ENCODE measurements at regions not wholly inside any gene's neighbourhood (a gene's known extent, or its start where the extent isn't known, plus 50 kb on each side); places are given as distances from the start of the nearest gene placed in this dataset.
"Not testable (repeated sequence)": the region's sequence is repeated elsewhere in the genome, so short reads cannot be mapped to it uniquely, and the experiment has no call there.

DNA sequence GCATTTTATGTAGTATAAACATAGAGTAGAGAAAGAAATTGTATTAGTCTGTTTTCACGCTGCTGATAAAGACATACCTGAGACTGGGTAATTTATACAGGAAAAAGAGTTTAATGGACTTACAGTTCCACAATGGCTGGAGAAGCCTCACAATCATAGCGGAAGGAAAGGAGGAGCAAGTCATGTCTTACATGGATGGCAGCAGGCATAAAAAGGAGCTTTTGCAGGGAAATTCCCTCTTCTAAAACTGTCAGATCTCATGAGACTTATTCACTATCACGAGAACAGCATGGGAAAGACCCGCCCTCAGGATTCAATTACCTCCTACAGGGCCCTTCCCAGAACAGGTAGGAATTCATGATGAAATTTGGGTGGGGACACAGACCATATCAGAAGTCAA is 98.1 kb downstream of the ARRDC3 start:
- not testable (repeated sequence) for DNase-seq (ENCODE audit: low read depth, low spot score)

DNA sequence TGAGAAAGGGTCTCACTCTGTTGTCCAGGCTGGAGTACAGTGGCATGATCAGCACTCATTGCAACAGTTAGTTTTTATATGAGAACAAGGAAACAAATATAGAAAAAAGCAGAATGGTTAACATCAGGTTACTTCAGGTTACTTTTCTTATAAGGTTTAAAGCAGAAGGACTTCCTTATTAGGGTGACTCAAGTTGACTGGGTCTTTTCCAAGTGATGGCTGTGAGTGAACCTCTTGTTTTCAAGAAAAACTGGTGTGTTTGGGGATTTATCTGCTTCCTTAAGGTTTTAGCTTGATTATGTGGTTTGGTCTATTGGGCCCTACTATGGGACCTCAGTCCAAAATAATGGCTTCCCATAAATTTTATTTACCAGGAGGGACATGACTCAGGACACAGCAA is 99.2 kb downstream of the ARRDC3 start:
- no peak for DNase-seq (ENCODE audit: low read depth, low spot score)

DNA sequence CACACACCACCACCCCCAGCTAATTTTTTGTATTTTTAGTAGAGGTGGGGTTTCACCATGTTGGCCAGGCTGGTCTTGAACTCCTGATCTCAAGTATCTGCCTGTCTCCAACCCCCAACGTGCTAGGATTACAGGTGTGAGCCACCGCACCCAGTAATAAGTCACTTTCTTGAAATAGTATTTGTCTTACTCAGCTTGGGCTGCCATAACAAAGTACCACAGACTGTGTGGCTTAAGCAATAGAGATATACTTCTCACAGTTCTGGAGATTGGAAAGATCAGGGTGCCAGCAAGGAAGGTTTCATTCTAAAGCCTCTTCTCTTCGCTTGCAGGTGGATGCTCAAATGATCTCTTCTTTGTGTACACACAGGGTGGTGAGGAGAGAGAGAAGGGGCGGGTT is 99.8 kb downstream of the ARRDC3 start:
- no peak for DNase-seq (ENCODE audit: low read depth, low spot score)

DNA sequence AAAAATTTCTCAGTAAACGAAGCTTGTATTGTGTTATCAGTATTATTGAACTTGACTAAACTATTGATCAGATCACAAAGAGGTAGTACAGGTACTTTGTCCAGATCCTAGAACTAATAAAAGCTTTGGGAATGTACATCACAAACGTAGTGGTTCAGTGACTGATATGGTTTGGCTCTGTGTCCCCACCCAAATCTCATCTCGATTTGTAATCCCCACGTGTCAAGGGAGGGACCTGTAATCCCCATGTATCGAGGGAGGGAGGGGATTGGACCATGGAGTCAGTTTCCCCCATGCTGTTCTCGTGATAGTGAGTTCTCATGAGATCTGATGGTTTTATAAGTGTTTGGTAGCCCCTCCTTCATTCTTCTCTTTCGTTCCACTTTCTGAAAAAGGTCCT is 100.9 kb downstream of the ARRDC3 start:
- DNase-seq (ENCODE audit: low read depth, low spot score) = no peak

DNA sequence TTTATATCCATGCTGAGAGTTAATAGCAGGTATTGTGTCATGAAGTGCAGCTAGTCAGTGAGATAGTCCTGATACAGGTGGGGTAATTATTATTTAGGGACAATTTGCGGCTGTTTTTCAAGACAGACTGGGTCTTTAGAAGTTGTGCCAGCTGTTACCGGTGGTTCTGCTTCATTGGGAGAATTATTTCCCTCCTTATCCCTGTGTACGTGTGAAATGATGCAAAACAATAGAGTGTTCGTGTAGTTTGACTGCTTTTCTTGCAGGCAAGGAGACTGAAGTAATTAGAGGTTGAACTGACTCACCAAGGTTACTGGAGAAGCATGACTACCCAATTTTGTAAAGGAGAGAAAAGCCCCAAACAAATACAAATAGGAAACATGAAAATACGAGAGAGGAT is 101.7 kb downstream of the ARRDC3 start:
- peak; percentile 63 for DNase-seq (ENCODE audit: low read depth, low spot score)

DNA sequence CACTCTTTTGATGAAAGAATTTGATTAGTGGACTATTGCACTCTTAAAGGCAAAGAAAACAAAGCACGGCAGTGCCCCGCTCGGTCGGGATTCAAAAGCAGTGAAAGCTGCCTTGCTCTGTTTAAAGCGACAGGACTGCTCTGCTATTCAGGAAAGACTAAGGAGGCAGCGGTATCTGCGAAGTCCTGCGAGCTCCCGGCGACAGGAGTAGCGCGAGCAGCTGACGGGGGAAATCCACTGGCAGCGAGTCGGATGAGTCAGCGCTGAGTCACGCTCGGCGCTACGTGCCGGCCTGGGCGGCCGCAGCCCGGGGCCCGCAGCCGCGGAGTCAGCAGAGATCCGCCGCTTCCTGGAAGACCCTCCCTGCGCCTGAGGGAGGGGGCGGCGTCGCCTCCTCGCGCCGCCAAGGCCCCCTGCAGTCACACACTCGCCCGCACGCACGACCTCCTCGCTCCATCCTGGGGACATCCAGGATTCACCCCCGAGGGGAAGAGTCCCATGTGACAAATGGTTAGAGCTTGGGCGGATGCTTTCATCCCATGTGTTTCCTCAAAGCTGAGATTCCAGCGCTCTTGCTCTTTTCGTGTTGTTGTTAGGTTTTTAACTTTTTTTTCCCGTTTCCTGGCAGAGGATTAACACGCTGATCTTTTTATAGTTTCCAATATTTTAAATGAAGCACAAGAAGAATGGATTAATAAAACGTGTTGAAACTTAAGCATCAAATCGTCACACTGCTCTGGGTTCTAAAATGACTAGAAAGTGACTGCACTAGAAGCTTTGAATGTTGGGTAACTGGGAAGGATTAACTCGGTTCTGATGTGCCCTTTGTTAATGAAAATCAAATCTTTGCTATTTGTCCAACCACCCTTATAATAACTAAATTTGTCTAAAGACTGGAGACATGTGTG is 102.5 kb downstream of the ARRDC3 start:
- DNase-seq (ENCODE audit: low read depth, low spot score) = peak; percentile 96

DNA sequence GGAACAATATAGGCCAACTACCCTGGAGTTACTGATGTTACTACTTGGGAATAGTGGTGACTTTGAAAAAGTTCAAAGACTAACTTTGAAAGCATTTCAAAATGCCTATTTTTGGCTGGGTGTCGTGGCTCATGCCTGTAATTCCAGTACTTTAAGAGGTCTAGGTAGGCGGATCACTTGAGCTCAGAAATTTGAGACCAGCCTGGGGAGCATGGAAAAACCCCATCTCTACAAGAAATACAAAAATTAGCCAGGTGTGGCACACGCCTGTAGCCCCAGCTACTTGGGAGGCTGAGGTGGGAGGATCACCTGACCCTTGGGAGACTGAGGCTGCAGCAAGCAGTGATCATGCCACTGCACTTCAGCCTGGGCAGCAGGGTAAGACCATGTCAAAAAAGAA is 105.3 kb downstream of the ARRDC3 start:
- DNase-seq (ENCODE audit: low read depth, low spot score) = no peak

DNA sequence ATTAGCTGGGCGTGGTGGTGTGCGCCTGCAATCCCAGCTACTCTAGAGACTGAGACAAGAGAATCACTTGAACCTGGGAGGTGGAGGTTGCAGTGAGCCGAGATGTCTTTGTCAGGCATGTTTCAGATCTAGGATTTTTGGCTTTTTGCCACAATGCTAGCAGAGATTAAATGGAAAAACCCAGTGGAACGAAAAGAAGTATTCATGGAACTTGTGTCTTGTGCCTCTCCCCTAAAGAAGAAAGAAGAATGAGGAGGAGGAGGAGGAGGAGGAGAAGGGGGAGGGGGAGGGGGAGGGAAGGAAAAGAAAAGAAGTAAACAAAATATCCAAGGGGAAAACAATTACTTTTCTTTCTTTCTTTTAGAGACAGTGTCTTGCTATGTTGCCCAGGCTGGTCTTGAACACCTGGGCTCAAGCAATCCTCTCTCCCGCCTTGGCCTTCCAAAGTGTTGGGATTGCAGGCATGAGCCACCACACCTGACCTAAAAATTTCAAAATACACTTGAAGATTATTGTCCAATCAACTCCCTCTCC is 106.0 kb downstream of the ARRDC3 start:
- DNase-seq (ENCODE audit: low read depth, low spot score) = no peak

DNA sequence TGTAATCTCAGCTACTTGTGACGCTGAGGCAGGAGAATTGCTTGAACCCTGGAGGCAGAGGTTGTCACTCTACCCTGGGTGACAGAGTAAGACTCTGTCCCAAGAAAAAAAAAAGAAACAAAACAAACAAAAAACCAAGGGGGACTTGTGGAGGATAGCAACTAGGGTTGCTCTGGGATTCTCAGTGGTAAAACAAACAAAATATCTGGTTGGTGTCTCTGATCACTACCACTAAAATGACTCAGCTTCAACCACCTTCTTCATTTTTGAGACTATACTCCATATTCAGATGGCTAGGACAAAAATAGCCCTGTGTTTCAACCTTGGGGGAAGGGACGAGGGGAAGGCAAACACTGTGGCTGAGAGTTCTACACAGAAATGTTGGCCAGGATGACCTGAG is 110.3 kb downstream of the ARRDC3 start:
- DNase-seq (ENCODE audit: low read depth, low spot score) = no peak

DNA sequence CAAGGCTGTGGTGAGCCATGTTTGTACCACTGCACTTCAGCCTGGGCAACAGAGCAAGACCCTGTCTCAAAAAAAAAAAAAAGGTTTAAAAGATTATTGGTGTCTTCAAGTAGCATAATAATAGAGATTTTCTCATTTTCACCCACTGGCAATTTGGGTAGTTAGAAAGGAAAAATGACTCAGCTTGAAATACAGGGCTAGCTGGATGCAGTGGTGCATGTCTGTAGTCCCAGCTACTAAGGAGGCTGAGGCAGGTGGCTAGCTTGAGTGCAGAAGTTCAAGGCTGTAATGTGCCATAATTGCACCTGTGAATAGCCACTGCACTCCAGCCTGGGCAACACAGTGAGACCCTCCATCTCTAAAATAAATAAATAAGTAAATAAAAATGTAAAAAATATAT is 111.1 kb downstream of the ARRDC3 start:
- no peak for DNase-seq (ENCODE audit: low read depth, low spot score)

DNA sequence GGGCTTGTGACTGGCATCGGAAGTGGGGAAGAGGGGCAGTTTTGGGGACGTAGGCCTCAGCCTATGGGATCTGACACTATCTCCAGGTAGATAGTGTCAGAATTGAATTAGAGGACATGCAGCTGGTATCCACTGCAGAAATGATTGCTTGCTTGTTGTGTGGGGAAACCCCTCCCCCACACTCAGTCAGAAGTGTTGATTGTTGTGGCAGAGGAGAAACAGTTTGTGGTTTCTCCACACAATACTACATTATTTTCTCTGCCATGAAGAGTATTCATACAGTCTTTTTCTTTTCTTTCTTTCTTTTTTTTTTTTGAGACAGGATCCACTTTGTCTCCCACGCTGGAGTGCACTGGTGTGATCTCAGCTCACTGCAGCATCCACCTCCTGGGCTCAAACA is 113.9 kb downstream of the ARRDC3 start:
- DNase-seq (ENCODE audit: low read depth, low spot score) = no peak

DNA sequence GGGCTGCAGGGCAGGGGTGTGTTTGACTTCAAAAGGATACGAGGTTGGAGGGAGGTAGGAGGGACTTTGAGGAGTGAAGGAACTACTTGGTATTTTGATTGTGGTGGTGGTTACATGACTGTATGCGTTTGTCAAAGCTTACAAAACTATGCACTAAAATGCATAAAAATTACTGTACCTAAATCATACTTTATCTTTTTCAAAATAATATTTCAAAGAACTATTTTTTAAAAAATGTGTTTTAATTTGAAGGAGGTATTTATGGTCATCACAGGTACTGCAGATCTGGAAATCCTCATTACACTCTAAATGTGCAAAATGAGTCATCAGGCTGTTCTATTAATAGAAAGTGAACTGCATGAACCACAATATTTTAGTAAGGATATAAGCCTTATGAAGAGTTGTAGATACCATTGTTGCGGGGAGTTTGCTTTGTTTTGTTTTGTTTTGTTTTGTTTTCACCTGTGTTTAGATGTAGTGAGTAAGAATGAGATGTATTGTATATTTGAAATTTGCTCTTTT is 116.9 kb downstream of the ARRDC3 start:
- DNase-seq (ENCODE audit: low read depth, low spot score) = no peak

DNA sequence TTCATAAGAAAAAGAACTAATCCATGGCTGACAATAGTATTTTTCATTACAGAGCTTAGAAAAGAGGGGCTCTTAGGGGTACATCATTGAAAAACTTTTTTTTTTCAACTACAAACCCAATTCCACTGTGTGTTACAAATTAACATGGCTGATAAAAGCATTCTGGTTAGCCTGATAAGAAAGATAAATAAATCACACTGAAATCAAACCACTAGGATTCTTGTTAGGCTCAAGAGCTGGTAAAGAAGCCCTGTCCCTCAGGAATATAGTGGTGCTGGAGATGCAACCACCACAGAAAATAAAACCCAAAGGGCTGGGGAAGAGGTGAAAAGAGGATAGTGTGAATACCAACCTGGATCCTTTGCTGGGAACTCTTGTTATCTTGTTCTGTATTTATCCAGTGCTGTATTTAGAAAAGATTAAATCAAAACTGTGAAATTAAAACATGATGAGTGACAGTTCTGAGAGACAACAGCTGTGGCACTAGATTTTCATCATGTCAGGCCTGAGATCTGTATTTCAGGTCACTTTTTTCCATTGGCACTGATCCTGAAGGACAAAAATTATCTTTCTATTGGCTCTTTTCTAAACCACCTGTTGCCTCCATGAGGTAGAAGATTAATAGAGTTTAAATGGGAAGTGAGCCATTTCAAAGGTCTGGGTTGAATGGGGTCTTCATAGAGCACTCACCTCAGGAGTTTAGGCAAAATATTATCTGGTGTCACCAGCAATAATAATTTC is 118.6 kb downstream of the ARRDC3 start:
- DNase-seq (ENCODE audit: low read depth, low spot score) = no peak

DNA sequence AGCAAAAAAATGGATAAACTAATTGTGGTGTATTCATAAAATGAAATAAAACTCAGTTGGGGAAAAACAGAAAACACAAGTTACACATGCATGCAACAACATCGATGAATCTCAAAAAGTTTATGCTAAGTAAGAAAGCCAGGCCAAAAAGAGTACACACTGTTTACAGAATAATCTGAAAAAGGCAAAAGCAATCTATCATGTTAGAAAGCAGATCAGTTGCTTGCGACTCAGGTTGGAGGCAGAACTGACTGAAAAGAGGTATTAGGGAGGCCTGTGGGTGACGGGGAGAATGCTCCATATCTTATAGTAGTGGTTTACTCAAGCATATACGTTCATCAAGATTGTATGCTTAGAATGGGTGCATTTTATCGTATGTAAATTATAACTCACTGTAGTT is 119.2 kb downstream of the ARRDC3 start:
- no peak for DNase-seq (ENCODE audit: low read depth, low spot score)

DNA sequence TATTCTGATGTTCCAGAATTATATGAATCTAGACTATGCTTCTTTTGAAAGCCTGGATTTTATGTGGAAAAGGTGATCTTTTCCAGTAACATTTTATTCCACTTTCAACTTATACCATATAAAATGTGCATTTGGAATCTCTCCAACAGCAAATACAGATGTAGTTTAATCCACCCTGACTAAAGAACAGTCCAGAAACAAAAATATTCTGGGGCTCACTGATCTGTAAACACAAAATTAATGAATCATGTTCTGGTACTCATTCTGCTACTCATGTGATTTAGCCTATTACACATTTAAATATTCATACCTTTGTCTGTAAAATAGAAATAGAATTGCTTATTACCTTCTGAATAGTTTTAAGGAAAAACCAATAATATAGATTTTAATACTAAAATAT is 125.8 kb downstream of the ARRDC3 start:
- DNase-seq (ENCODE audit: low read depth, low spot score) = no peak

DNA sequence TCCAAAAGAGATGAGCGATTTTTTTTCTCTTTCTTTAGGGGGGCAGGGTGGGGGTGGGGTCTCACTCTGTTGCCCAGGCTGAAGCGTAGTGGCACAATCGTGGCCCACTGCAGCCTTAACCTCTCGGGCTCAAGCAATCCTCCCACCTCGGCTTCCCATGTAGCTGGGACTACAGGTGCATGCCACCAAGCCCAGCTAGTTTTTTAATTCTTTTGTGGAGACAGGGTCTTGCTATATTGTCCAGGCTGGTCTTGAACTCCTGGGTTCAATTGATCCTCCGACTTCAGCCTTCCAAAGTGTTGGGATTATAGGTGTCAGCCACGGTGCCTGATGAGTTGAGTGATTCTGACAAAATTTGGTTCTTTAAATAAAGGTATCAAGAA is 127.0 kb downstream of the ARRDC3 start:
- DNase-seq (ENCODE audit: low read depth, low spot score) = no peak

DNA sequence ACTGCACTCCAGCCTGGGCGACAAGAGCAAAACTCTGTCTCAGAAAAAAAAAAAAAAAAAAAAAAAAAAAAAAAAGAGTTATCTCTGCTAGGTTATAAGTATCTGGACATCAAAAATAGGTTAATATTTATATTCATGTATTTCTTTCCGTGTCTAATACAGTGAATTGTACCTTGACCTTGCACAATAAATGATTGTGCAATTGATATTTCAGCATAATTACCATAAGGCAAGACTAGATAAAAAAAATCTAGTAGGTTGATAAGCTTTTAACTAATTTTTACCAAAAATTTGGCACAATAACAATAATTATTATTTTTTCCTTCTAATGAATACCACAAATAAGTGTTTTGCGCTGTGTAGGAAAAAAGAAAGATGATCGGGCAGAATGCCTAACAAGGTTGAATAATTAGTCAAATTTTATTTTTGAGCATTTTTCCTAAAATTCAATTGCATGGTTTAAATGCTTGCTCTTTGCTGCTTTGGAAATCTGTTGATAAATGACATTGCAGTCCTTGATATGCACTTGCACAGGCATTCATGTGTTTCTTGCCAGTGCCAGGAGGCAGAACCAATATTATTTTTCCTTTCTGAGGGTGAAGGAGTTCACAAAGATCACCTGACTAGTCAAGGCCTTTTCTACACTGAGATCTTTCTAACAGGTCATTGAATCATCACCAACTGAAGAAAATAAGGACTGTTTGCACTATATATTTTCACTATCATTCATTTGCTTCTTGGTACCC is 127.5 kb downstream of the ARRDC3 start:
- no peak for DNase-seq (ENCODE audit: low read depth, low spot score)

DNA sequence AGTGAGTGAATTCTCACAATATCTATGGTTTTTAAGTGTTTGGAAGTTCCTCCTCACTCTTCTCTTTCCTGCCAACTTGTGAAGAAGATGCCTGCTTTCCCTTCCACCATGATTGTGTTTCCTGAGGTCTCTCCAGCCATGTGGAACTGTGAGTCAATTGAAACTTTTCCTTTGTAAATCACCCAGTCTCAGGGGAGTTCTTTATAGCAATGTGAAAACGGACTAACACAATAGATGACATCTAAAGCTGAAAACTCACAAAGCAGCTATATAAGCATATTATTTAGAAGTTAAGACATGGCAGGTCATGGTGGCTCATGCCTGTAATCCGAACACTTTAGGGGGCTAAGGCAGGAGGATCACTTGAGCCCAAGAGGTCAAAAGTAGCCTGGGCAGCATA is 130.2 kb downstream of the ARRDC3 start:
- DNase-seq (ENCODE audit: low read depth, low spot score) = no peak

DNA sequence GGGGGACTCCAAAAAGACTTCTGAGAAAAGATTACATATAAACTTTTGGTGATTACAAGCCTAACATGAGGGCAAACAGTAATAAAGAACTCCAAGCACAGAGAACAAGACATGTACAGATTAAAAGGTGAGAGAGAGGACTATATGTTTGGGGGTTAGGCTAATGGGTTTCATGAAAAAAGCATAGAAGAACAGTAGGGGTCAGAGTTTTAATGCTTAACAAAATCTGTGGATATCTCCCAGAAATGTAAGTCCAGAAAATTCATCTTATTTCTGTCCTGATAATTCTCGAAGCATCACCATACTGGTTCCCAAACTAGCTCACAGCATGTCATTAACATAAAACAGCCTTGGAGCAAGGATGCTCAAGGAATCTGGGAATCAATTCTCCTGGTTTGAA is 137.2 kb downstream of the ARRDC3 start:
- no peak for DNase-seq (ENCODE audit: low read depth, low spot score)

DNA sequence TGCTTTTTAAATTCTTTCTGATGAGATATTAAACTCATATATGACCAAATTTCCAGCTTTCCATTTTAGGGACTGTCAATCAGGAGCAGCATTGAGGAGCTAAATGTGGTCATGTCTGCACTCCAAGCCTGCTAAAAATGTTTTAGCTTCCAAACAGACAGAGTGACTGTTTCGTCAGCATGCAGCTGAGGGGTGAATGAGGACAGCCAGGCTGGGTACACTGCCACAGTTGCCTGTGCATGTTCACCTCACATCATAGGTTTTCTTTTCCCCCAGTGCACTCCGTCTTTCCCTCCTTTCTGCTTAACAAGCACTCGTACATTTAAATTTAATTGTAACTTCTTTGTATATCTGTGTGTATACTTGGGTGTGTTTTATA is 138.1 kb downstream of the ARRDC3 start:
- no peak for DNase-seq (ENCODE audit: low read depth, low spot score)

DNA sequence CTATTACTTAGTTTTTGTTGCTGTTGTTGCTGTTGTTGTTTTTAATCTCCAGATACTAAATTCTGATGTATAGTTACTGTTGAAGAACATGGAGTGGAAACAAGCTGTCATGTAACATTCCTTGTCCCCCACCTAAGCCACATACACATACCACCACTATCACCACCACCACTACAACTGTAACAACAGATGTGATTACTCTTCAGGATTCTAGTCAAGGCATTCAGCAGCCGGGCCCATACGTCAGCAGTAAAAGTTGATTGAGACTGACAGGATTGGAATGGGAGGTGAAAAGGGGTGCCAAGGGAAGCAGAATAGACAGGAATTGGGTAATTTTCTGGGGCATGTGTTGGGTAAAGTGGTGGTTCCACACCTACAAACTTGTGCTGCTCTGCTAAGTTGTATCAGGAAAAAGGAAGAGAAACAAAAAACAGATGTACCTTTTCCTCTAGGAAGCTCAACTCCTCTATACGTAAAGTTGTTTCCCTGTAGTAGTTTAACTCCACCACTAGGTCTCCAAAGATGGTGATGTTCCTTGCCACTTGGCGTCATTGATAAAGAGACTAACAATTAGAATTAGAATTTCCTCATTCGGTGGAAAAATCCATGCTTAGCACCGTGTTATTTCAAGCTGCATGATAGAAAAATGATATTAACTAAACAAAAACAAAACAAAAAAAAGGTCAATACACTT is 138.6 kb downstream of the ARRDC3 start:
- no peak for DNase-seq (ENCODE audit: low read depth, low spot score)

Measured in pulmonary artery endothelial cell (primary cell).